ENCODE measurements at regions not wholly inside any gene's neighbourhood (a gene's known extent, or its start where the extent isn't known, plus 50 kb on each side); places are given as distances from the start of the nearest gene placed in this dataset.

DNA sequence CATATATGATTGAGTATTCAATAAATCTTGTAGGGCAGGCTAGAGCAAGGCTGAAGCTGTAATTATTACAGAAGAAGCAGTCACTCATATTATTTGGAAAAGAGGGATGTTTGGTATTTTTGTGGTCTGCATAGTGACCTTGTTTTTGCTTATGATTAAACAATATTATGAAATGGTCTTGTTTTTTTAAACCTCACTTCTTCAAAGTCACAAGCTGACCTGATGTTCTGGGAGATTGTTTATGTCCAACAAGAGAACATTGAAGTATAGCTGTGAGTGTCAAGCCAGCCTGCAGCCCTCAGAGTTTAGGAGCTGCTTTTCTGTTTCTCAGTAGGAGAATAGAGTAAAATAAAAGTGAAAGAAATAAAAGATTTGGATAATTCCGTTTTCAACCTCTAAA, 342.2 kb downstream of the LRRC70 start:
- TF ChIP-seq, protein P1, sequence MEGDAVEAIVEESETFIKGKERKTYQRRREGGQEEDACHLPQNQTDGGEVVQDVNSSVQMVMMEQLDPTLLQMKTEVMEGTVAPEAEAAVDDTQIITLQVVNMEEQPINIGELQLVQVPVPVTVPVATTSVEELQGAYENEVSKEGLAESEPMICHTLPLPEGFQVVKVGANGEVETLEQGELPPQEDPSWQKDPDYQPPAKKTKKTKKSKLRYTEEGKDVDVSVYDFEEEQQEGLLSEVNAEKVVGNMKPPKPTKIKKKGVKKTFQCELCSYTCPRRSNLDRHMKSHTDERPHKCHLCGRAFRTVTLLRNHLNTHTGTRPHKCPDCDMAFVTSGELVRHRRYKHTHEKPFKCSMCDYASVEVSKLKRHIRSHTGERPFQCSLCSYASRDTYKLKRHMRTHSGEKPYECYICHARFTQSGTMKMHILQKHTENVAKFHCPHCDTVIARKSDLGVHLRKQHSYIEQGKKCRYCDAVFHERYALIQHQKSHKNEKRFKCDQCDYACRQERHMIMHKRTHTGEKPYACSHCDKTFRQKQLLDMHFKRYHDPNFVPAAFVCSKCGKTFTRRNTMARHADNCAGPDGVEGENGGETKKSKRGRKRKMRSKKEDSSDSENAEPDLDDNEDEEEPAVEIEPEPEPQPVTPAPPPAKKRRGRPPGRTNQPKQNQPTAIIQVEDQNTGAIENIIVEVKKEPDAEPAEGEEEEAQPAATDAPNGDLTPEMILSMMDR (IDR thresholded peaks at IDR 0.05), result no peak
- no peak for TF ChIP-seq POLR2A (IDR thresholded peaks at IDR 0.05)

Data from lower leg skin (tissue), 3 donors.